Liver (tissue), 7 donors: ENCODE measurements at regions not wholly inside any gene's neighbourhood (a gene's known extent, or its start where the extent isn't known, plus 50 kb on each side); places are given as distances from the start of the nearest gene placed in this dataset.
A peak's percentile ranks its signal among the peaks of the same experiment; 100 is the strongest.

Experiments used
- DNase-seq: peaks from one replicate; pipeline ENCODE4 v3.0.0-alpha.2; 2017; ENCODE audit warnings: low spot score
- H3K27ac ChIP-seq, 2 donors: one replicate each; pipeline ENCODE4 v1.7.0; 2013; ENCODE audit warnings: inconsistent platforms in 2 of 2, low read length in 2 of 2, control low read depth in 1 of 2, low read depth in 1 of 2, mild to moderate bottlenecking in 1 of 2
- H3K27me3 ChIP-seq, 4 donors: one replicate each; pipeline versions ENCODE4 v1.6.1 to v1.7.0; 2013; ENCODE audit warnings: low read length in 3 of 4, inconsistent platforms in 1 of 4, mild to moderate bottlenecking in 1 of 4, moderate library complexity in 1 of 4; ENCODE audit not compliant: control insufficient read depth in 4 of 4, insufficient read depth in 4 of 4
- H3K36me3 ChIP-seq, 4 donors: one replicate each; pipeline versions ENCODE4 v1.6.1 to v1.7.0; 2013; ENCODE audit warnings: low read length in 3 of 4, mild to moderate bottlenecking in 3 of 4, low read depth in 1 of 4, moderate library complexity in 1 of 4; ENCODE audit not compliant: control insufficient read depth in 4 of 4, insufficient read depth in 3 of 4
- H3K4me1 ChIP-seq, 4 donors: one replicate each; pipeline versions ENCODE4 v1.6.1 to v1.7.0; 2013; ENCODE audit warnings: low read length in 3 of 4, mild to moderate bottlenecking in 3 of 4, moderate library complexity in 1 of 4; ENCODE audit not compliant: control insufficient read depth in 4 of 4, insufficient read depth in 4 of 4
- H3K4me3 ChIP-seq, 3 donors: one replicate each; pipeline versions ENCODE4 v1.6.1 to v1.7.0; 2013; ENCODE audit warnings: low read length in 3 of 3, control low read depth in 1 of 3, low read depth in 1 of 3, mild to moderate bottlenecking in 1 of 3
- H3K9ac ChIP-seq, 2 donors: one replicate each; pipeline ENCODE4 v1.7.0; 2013; ENCODE audit warnings: low read length in 2 of 2, mild to moderate bottlenecking in 2 of 2, moderate library complexity in 2 of 2, control low read depth in 1 of 2, low read depth in 1 of 2
- H3K9me3 ChIP-seq, 4 donors: one replicate each; pipeline versions ENCODE4 v1.6.1 to v1.7.0; 2013; ENCODE audit warnings: low read length in 3 of 4; ENCODE audit not compliant: control insufficient read depth in 4 of 4
- EGR1 ChIP-seq, 2 donors: IDR thresholded peaks; 2 replicates each; pipeline ENCODE4 v1.6.1; 2016 to 2018; ENCODE audit warnings: antibody characterized with exemption in 2 of 2, low read depth in 2 of 2
- FOXA1 ChIP-seq: IDR thresholded peaks from 2 replicates; pipeline ENCODE4 v1.6.1; 2016; ENCODE audit warnings: antibody characterized with exemption
- FOXA2 ChIP-seq: IDR thresholded peaks from 2 replicates; pipeline ENCODE4 v1.6.1; 2016; ENCODE audit warnings: antibody characterized with exemption
- GABPA ChIP-seq, 2 donors: IDR thresholded peaks in 1 of 2; conservative IDR thresholded peaks in 1 of 2; 2 replicates each; pipeline ENCODE4 v1.6.1; 2016; ENCODE audit warnings: antibody characterized with exemption in 2 of 2, mild to moderate bottlenecking in 1 of 2, moderate library complexity in 1 of 2
- HNF4A ChIP-seq, 2 donors: conservative IDR thresholded peaks; 2 replicates each; pipeline ENCODE4 v1.6.1; 2016; ENCODE audit warnings: antibody characterized with exemption in 2 of 2, mild to moderate bottlenecking in 2 of 2
- HNF4G ChIP-seq: IDR thresholded peaks from 2 replicates; pipeline ENCODE4 v1.6.1; 2016; ENCODE audit warnings: antibody characterized with exemption
- JUND ChIP-seq, 2 donors: IDR thresholded peaks; 2 replicates each; pipeline ENCODE4 v1.6.1; 2016; ENCODE audit warnings: antibody characterized with exemption in 2 of 2
- RXRA ChIP-seq, 2 donors: IDR thresholded peaks; 2 replicates each; pipeline ENCODE4 v1.6.1; 2017 to 2018; ENCODE audit warnings: antibody characterized with exemption in 2 of 2, mild to moderate bottlenecking in 1 of 2
- SP1 ChIP-seq: IDR thresholded peaks from 2 replicates; pipeline ENCODE4 v1.6.1; 2018; ENCODE audit warnings: antibody characterized with exemption, mild to moderate bottlenecking
- TAF1 ChIP-seq: conservative IDR thresholded peaks from 2 replicates; pipeline ENCODE4 v1.6.1; 2016; ENCODE audit warnings: antibody characterized with exemption, mild to moderate bottlenecking
- YY1 ChIP-seq: IDR thresholded peaks from 2 replicates; pipeline ENCODE4 v1.6.1; 2016; ENCODE audit warnings: antibody characterized with exemption, mild to moderate bottlenecking
- ZBTB33 ChIP-seq: IDR thresholded peaks from 2 replicates; pipeline ENCODE4 v1.6.1; 2016; ENCODE audit warnings: antibody characterized with exemption
- WGBS: extraction: QIAGEN DNeasy Blood & Tissue Kit; methylation state at CpG from one replicate; pipeline ENCODE4 v1.1.7; 2013; 5-methylcytosine and 5-hydroxymethylcytosine counted together
- TF ChIP-seq, protein P1 (sequence below): IDR thresholded peaks from 2 replicates; pipeline ENCODE4 v1.6.1; 2016; ENCODE audit warnings: antibody characterized with exemption, mild to moderate bottlenecking
- donor health status: healthy.
- donor health status: healthy.
- donor health status: healthy.
- donor health status: healthy.

- H3K27ac ChIP-seq = no peak overlapping the region
- TF ChIP-seq YY1 (no peak), ZBTB33 (no peak), RXRA (IDR thresholded peaks at IDR 0.05) (no peak), FOXA1 (no peak)
- H3K4me1 ChIP-seq = peaks cover 4 to 7% (median 5%) of the 10 kb centered on the region in 4 donors
- peak; percentile 23 for DNase-seq
- H3K27me3 ChIP-seq = no peaks in the 10 kb centered on the region
- peaks cover 0 to 6% (median 0%) of the 10 kb centered on the region in 4 donors for H3K9me3 ChIP-seq
- WGBS = 69% methylated on average over 5 of the region's 5 CpGs
- H3K4me3 ChIP-seq = no peak overlapping the region
- H3K9ac ChIP-seq = no peak overlapping the region
- no peaks in the 10 kb centered on the region for H3K36me3 ChIP-seq
Observed at GRCh38 chr6:170124836-170125235, 166.0 kb downstream of the DLL1 start.

- H3K27me3 ChIP-seq = no peaks in the 10 kb centered on the region
- H3K9me3 ChIP-seq = peaks cover 0 to 9% (median 1%) of the 10 kb centered on the region in 4 donors
- H3K4me3 ChIP-seq = no peak overlapping the region
- no peak overlapping the region for H3K9ac ChIP-seq
- H3K4me1 ChIP-seq = no peaks in the 10 kb centered on the region
- H3K36me3 ChIP-seq = no peaks in the 10 kb centered on the region
- WGBS = 91% methylated on average over 2 of the region's 2 CpGs
- TF ChIP-seq JUND (IDR thresholded peaks at IDR 0.05) (no peak), SP1 (no peak)
- no peak for DNase-seq
- no peak overlapping the region for H3K27ac ChIP-seq
Observed at GRCh38 chr6:170124150-170124549, 166.7 kb downstream of the DLL1 start.

DNA sequence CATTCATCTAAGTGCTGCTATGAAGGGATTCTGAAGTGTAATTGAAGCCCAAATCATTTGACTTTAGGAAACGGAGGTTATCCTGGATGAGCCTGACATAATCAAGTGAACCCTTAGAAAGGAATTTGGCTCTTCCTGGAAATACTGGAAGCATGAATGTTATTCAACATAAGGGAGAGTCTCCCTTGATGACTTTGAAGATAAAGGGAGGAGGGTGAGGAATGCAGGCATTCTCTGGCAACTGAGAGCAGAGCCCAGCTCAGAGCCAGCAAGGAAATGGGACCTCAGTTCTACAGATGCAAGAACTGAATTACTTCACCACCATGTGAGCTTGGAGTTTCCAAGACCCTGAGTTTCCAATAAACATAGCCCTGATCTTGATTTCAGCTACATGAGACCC, 168.2 kb downstream of the DLL1 start:
- no peaks in the 10 kb centered on the region for H3K4me1 ChIP-seq
- DNase-seq = no peak
- H3K9me3 ChIP-seq = peaks cover 0 to 9% (median 1%) of the 10 kb centered on the region in 4 donors
- no peaks in the 10 kb centered on the region for H3K36me3 ChIP-seq
- WGBS = 71% methylated on average over 1 of the region's 1 CpG
- no peak overlapping the region for H3K4me3 ChIP-seq
- H3K9ac ChIP-seq = no peak overlapping the region
- no peaks in the 10 kb centered on the region for H3K27me3 ChIP-seq
- H3K27ac ChIP-seq = no peak overlapping the region
- TF ChIP-seq EGR1 (IDR thresholded peaks at IDR 0.05; ENCODE audit: low read depth in 2 of 2) = no peak
- TF ChIP-seq GABPA (IDR thresholded peaks at IDR 0.05 in 1 of 2, conservative IDR thresholded peaks at IDR 0.05 in 1 of 2) = no peak
- no peak for TF ChIP-seq YY1
- TF ChIP-seq SP1 = no peak
- TF ChIP-seq FOXA2 = no peak
- TF ChIP-seq, protein P1, sequence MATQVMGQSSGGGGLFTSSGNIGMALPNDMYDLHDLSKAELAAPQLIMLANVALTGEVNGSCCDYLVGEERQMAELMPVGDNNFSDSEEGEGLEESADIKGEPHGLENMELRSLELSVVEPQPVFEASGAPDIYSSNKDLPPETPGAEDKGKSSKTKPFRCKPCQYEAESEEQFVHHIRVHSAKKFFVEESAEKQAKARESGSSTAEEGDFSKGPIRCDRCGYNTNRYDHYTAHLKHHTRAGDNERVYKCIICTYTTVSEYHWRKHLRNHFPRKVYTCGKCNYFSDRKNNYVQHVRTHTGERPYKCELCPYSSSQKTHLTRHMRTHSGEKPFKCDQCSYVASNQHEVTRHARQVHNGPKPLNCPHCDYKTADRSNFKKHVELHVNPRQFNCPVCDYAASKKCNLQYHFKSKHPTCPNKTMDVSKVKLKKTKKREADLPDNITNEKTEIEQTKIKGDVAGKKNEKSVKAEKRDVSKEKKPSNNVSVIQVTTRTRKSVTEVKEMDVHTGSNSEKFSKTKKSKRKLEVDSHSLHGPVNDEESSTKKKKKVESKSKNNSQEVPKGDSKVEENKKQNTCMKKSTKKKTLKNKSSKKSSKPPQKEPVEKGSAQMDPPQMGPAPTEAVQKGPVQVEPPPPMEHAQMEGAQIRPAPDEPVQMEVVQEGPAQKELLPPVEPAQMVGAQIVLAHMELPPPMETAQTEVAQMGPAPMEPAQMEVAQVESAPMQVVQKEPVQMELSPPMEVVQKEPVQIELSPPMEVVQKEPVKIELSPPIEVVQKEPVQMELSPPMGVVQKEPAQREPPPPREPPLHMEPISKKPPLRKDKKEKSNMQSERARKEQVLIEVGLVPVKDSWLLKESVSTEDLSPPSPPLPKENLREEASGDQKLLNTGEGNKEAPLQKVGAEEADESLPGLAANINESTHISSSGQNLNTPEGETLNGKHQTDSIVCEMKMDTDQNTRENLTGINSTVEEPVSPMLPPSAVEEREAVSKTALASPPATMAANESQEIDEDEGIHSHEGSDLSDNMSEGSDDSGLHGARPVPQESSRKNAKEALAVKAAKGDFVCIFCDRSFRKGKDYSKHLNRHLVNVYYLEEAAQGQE = no peak
- no peak for TF ChIP-seq JUND (IDR thresholded peaks at IDR 0.05)
- no peak for TF ChIP-seq HNF4A (conservative IDR thresholded peaks at IDR 0.05)
- no peak for TF ChIP-seq HNF4G
- no peak for TF ChIP-seq FOXA1
- TF ChIP-seq RXRA (IDR thresholded peaks at IDR 0.05) = no peak
- TF ChIP-seq TAF1 = no peak
